ENCODE measurements at regions not wholly inside any gene's neighbourhood (a gene's known extent, or its start where the extent isn't known, plus 50 kb on each side); places are given as distances from the start of the nearest gene placed in this dataset.

GRCh38 chr18:33817096-33817495 is 239.1 kb downstream of the ASXL3 start:
- Histone ChIP-seq H3K27ac (ENCODE audit: insufficient read depth, low read length) (no peak overlapping the region), H3K9ac (ENCODE audit: insufficient read depth, low read length) (no peak overlapping the region), H2AFZ (ENCODE audit: low read length) (no peak overlapping the region), H3K9me3 (ENCODE audit: control insufficient read depth, insufficient read depth, low read depth, low read length) (no peaks in the 10 kb centered on the region), H3K79me2 (ENCODE audit: control insufficient read depth, insufficient read depth, low read length) (no peaks in the 10 kb centered on the region), H4K20me1 (ENCODE audit: control insufficient read depth, extremely low read depth, insufficient read depth, low read length) (no peaks in the 10 kb centered on the region), H3K4me1 (ENCODE audit: control insufficient read depth, extremely low read depth, insufficient read depth, low read length) (peaks cover 2% of the 10 kb centered on the region), H3K4me3 (replicated peaks in 1 of 4; ENCODE audit: control extremely low read depth in 1 of 4, insufficient read depth in 1 of 4, low read depth in 3 of 4, low read length in 4 of 4) (no peak overlapping the region), H3K27me3 (ENCODE audit: control insufficient read depth, insufficient read depth, low read length) (no peaks in the 10 kb centered on the region), H3K4me2 (ENCODE audit: extremely low read depth, insufficient read depth, low read length) (no peak overlapping the region), H3K36me3 (ENCODE audit: control insufficient read depth, insufficient read depth, low read length) (no peaks in the 10 kb centered on the region)
- peak; percentile 22 to 64 for DNase-seq (ENCODE audit: low read depth in 2 of 2)
- TF ChIP-seq CTCF (conservative IDR thresholded peaks at IDR 0.05 in 1 of 2, IDR thresholded peaks at IDR 0.05 in 1 of 2; ENCODE audit: low read depth in 1 of 2, low read length in 2 of 2) = no peak
- no peak for TF ChIP-seq EZH2 (IDR thresholded peaks at IDR 0.05; ENCODE audit: low read length, missing control alignments)

- no peaks in the 10 kb centered on the region for H3K79me2 ChIP-seq (ENCODE audit: control insufficient read depth, insufficient read depth, low read length)
- H3K9me3 ChIP-seq (ENCODE audit: control insufficient read depth, insufficient read depth, low read depth, low read length) = no peaks in the 10 kb centered on the region
- no peak overlapping the region for H3K4me3 ChIP-seq (replicated peaks in 1 of 4; ENCODE audit: control extremely low read depth in 1 of 4, insufficient read depth in 1 of 4, low read depth in 3 of 4, low read length in 4 of 4)
- no peak for TF ChIP-seq CTCF (conservative IDR thresholded peaks at IDR 0.05 in 1 of 2, IDR thresholded peaks at IDR 0.05 in 1 of 2; ENCODE audit: low read depth in 1 of 2, low read length in 2 of 2)
- no peak for TF ChIP-seq EZH2 (IDR thresholded peaks at IDR 0.05; ENCODE audit: low read length, missing control alignments)
- no peaks in the 10 kb centered on the region for H3K4me1 ChIP-seq (ENCODE audit: control insufficient read depth, extremely low read depth, insufficient read depth, low read length)
- no peaks in the 10 kb centered on the region for H3K36me3 ChIP-seq (ENCODE audit: control insufficient read depth, insufficient read depth, low read length)
- H4K20me1 ChIP-seq (ENCODE audit: control insufficient read depth, extremely low read depth, insufficient read depth, low read length) = no peaks in the 10 kb centered on the region
- no peak for DNase-seq (ENCODE audit: low read depth in 2 of 2)
- no peak overlapping the region for H3K27ac ChIP-seq (ENCODE audit: insufficient read depth, low read length)
- H3K4me2 ChIP-seq (ENCODE audit: extremely low read depth, insufficient read depth, low read length) = no peak overlapping the region
- H2AFZ ChIP-seq (ENCODE audit: low read length) = no peak overlapping the region
- H3K27me3 ChIP-seq (ENCODE audit: control insufficient read depth, insufficient read depth, low read length) = no peaks in the 10 kb centered on the region
- no peak overlapping the region for H3K9ac ChIP-seq (ENCODE audit: insufficient read depth, low read length)
Observed at GRCh38 chr18:33814546-33814945, 236.5 kb downstream of the ASXL3 start.

- no peaks in the 10 kb centered on the region for H3K27me3 ChIP-seq (ENCODE audit: control insufficient read depth, insufficient read depth, low read length)
- no peak overlapping the region for H2AFZ ChIP-seq (ENCODE audit: low read length)
- H3K4me1 ChIP-seq (ENCODE audit: control insufficient read depth, extremely low read depth, insufficient read depth, low read length) = no peaks in the 10 kb centered on the region
- H3K4me2 ChIP-seq (ENCODE audit: extremely low read depth, insufficient read depth, low read length) = no peak overlapping the region
- TF ChIP-seq CTCF (conservative IDR thresholded peaks at IDR 0.05 in 1 of 2, IDR thresholded peaks at IDR 0.05 in 1 of 2; ENCODE audit: low read depth in 1 of 2, low read length in 2 of 2) (no peak), EZH2 (IDR thresholded peaks at IDR 0.05; ENCODE audit: low read length, missing control alignments) (no peak)
- no peaks in the 10 kb centered on the region for H3K36me3 ChIP-seq (ENCODE audit: control insufficient read depth, insufficient read depth, low read length)
- no peak overlapping the region for H3K9ac ChIP-seq (ENCODE audit: insufficient read depth, low read length)
- no peak for DNase-seq (ENCODE audit: low read depth in 2 of 2)
- H4K20me1 ChIP-seq (ENCODE audit: control insufficient read depth, extremely low read depth, insufficient read depth, low read length) = no peaks in the 10 kb centered on the region
- no peak overlapping the region for H3K4me3 ChIP-seq (replicated peaks in 1 of 4; ENCODE audit: control extremely low read depth in 1 of 4, insufficient read depth in 1 of 4, low read depth in 3 of 4, low read length in 4 of 4)
- no peaks in the 10 kb centered on the region for H3K79me2 ChIP-seq (ENCODE audit: control insufficient read depth, insufficient read depth, low read length)
- no peaks in the 10 kb centered on the region for H3K9me3 ChIP-seq (ENCODE audit: control insufficient read depth, insufficient read depth, low read depth, low read length)
- no peak overlapping the region for H3K27ac ChIP-seq (ENCODE audit: insufficient read depth, low read length)
Observed at GRCh38 chr18:33812186-33812585, 234.2 kb downstream of the ASXL3 start.
